Activated T-cell treated with anti-CD3 and anti-CD28 coated beads for 24 hours (primary cell): ENCODE measurements at regions not wholly inside any gene's neighbourhood (a gene's known extent, or its start where the extent isn't known, plus 50 kb on each side); places are given as distances from the start of the nearest gene placed in this dataset.

Source experiments
- DNase-seq: peaks from one replicate; pipeline ENCODE4 v3.0.0-alpha.2; 2020; ENCODE audit warnings: low read depth

DNA sequence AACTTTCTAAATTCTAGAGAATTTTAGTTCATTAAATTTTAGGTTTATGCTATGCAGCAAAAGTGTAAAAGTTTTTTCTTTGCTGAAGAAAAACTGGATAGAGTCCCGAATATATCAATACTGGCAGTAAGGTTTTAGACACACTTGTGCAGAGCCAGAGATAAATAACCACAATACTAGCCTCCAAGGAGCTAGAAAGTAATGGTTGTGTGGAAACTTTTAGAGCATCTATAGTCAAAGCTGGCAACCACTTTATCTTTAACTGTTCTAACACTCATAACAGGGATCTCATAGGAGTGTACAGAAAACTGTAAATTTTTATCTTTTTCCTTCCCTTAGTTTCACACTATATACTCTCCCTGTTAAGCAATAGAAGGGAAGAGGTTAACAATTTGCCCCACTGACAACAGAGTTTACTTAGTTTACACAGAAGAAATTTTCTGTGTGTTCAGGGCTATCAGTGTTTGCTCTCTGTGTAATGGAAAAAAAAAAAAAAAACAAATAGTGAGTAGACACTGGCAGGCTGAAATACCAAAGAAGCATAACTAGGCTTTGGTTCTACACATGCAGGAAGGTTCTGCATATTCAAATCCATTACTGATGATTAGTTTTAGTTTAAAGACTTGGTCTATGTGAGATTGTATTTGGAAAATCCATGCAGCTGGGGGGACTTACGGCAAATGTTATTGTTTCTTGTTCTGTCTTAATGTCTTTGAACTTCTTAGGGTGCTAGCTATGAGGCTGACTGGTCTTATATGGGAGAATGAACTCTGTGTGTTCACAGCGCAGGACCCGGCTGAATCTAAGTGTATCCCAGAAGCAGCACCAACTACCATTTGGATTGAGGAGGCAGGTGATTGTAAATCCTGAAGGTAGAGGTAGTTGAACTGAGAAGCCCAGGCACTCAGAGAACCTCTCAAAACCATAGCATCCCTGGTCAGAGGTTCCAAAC lies 187.6 kb downstream of the PCSK1 start:
- DNase-seq: no peak

DNA sequence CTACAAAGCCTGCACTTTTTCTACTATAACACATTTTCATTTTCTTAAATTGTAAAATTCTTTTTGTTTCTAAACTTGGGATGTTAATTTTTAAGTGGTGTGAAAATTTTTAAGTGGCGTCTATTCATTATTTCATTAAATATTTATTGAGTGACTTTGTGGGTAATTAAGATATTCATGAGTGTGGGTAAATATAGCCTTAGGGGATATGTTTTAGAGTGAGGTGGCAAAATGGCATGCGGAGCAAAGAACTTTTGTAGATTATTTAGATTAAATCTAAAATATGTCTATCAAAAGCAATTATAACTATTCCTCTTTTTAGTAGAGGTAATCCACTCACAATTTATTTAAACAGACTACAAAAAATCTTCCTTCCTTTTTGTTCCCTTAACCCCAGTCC lies 188.4 kb downstream of the PCSK1 start:
- no peak for DNase-seq

DNA sequence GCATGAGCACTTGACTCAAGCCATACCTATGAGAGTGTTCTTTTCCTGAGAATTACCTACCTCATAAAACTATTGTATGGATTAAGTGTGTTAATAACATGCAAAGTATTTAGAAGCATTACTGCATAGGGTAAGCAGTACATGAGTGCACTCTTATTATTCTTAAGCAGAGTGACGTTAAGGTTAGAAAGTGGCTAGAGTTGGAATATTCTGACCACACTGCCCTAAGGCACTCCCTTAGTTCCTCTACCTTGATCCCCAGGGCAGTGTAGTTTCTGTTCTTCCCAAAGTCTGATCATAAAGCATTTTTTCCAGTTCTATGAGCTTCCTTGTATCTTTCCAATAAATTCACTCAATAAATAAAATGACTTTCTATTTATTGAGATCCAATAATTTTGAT lies 189.2 kb downstream of the PCSK1 start:
- DNase-seq: no peak

DNA sequence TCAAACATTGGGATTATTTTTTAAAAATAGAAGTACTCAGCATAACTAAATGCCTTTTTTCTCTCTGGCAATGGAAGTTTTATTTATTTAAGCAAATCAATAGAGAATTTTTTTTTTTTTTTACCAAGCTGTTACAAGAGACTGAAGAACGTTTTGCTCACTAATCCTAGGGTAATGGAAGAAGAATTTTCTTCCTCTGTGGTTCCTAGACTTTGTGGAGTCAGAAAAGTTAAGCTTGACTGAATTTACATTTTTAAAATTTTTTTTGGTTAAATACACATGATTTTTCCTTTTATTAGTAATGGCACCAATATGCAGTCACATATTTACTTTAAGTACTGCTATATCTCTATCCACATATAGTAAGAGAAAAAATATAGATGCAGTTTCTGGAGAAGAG lies 189.8 kb downstream of the PCSK1 start:
- no peak for DNase-seq

DNA sequence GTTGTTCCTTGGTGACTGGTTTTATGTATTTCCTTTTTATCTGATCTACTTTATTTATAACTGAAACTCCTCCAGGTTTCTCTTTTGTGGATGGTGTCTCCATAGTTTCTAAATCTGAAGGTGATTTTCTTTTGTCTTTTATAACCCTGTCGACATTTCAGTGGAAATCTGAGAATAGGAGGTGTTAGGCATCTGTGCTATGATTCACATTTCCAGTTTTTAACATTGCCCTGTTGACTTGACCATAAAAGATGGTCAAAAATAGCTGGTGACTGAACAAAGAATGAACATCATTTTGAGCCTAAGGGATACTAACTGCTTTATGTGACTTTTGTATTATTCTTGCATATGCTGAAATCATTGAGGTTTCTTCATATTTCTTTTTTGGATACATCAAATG lies 190.5 kb downstream of the PCSK1 start:
- no peak for DNase-seq

DNA sequence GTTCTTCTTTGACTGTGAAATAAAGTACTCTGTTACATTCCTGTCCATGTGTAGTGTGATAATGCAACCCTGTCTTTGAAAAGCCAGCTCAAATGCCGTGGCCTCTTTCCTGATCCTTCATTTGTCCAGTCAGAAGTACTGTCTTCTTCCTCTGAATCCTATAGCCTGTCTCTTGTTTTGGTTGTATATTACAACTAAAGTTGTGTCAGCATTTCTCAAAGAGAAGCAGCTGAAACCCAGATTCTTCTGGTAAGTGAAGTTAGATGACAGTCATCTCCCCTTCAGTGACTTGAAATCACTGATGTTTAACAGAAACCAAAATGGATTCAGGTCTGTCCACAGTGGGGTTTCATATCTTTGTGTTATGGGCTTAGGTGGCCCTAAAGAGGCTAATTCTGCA lies 196.2 kb downstream of the PCSK1 start:
- no peak for DNase-seq

DNA sequence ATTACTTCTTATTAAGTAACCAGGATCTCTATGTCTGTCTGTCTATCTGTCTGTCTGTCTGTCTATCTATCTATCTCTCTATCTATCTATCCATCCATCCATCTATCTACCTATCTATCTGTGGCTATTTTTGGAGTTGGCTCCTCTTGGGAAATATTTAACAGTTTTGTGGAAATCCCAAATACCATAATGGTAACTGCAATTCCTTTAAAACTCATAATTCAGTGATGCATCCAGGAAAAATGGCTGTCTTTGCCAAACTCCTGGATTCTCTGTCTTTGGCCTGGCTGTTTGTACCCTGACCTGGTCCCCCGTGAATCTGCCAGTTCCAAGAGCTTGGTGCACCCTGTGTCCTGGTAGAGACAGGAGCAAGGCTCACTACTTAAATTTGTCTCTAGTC lies 197.0 kb downstream of the PCSK1 start:
- no peak for DNase-seq

DNA sequence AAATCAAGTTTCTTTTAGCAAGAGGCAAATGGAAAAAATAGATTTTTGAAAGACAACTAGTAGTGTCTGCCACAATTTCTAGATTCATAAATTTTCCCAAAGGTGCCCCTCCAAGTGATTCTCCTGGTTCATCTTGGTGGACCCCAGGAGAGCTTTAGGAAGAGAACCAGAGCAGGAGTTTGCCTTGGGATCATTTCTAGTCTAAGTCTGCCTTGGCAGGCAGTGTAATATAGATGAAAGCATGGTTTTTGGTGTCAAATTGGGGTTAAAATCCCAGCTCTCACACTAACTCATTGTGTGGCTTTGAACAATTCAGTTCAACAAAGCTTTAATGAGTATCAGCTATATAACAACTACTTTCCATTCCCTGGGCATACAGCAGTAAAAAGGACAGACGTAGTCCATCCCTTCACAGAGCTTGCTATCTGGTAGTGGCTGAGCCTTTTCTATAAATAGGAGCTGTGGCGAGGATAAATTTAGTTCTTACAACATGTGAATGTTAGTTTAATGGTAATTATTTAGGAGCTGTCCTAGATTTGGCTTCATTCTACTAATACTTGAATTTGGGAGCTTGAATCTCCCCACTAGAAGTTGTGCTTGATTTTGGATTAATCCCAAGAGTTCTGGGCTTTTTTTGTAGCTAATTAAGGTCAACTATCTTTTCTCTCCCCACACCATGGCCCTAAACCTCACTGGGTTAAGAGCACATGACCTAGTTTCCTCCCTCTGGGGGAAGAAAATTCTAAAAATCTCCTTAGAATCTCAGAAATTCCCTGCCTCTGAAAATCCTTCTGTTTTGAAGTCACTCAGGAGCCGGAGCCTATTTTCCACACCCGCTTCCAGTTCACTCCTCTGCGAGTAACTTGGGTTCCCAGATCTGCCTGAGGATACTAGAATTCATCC lies 197.8 kb downstream of the PCSK1 start:
- no peak for DNase-seq

DNA sequence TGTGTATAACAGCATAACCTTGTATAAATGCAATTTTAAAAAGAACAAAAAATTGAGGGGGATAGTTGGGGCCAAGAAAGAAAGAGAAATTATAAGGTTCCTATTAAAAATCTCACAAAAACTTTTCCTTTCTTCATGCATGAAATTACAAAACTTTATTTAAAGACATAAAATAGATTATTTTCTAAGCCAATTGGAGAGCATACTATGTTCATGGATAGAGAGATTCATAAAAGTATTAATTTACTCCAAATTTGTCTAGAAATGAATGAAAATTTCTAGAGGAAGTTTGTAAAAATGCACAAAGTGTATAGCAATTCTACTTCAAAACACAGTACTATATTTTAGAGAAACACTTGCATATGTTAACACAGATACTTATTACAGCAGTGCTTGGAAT lies 200.4 kb downstream of the PCSK1 start:
- DNase-seq: no peak

DNA sequence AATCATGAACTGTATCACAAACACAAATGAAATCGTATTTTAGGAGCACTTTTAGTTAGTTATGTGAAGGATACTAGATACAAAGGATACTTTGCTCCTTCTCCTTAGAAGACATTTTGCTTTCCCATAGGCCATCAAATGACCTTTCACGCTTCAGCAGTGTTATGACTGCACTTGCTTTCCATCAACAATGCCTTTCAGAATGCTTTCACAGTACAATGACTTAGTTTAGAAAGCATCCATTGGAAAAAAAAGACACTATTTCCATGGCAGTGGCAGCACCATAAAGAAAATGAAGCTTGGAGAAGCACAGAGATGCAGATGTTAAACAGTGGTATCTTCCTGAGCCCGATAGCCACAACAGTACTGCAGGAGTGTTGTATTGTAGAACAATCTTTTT lies 203.9 kb downstream of the PCSK1 start:
- DNase-seq: no peak

DNA sequence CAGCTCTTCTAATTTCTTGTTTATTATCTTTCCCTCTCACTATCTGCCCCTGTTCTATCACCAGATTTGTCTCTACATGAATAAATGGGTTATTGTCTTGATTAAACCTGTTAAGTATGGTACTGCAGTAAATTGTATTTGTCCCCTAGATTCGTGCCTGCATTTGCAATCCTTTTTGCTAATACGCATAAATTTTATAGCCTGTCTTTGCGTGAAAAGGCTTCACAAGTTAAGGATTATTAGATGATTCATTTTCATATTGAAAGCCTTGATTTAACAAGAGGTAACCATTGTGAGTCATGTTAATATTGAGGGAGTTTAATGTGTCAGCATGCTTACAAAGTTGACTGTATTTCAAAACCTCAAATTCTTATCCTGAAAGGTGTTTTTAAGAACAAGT lies 204.6 kb downstream of the PCSK1 start:
- DNase-seq: no peak

DNA sequence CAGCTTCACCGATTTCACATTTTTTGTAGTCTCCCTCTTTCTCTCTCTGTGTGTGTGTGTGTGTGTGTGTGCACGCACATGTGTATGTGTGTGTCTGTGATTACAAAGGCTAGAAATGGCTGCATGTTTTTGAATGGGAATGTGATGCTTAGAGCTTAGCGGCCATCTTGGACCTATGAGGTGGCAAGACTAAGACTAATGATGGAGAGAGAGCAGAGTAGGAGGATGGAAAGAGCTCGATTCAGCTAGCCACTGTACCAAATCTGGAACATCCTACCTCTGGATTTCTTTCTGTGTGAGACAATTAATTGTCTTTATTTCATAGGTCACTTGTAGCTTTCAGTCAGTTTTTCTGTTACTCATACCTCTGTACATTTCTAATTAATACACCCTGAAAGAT lies 205.1 kb downstream of the PCSK1 start:
- DNase-seq: no peak

DNA sequence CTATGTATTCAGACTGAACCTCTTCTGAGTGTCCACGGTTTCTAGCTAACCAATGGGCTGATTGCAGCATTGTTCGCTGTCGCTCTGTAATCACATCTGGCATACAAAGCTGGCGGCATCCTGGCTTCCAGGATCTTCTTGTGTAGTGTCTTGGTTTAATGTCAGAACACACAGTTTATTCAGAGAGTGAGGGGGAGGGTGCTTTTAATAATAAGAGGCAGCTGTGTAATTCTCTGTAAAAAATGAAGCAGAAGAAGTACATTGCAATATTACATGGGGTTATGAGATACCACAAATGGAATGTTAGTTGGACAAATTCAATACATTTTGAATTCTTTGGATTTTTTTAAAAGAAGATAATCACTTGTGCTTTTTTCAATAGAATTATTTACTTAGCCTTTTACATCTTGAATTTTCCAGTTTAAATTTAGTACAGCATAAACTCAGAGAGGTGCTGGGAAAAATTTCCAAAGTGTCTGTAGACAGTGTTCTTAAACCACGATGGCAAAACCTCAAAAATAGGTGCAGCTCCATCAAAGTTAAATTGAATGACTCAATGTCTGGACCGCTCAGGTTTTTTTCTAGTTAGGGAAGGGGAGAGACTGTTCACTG lies 206.0 kb downstream of the PCSK1 start:
- no peak for DNase-seq

DNA sequence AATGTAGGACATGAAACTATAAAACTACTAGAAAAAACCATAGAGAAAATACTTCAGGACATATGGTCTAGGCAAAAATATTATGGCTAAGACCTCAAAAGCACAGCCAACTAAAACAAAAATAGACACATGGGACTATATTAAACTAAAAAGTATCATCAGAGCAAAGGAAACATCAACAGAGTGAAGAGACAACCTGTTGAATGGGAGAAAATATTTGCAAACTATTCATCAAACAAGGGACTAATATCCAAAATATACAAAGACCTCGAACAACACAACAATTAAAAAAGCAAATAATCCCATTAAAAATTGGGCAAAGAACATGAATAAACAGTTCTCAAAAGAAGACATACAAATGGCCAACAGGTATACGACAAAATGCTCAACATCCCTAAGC lies 210.9 kb downstream of the PCSK1 start:
- no peak for DNase-seq

DNA sequence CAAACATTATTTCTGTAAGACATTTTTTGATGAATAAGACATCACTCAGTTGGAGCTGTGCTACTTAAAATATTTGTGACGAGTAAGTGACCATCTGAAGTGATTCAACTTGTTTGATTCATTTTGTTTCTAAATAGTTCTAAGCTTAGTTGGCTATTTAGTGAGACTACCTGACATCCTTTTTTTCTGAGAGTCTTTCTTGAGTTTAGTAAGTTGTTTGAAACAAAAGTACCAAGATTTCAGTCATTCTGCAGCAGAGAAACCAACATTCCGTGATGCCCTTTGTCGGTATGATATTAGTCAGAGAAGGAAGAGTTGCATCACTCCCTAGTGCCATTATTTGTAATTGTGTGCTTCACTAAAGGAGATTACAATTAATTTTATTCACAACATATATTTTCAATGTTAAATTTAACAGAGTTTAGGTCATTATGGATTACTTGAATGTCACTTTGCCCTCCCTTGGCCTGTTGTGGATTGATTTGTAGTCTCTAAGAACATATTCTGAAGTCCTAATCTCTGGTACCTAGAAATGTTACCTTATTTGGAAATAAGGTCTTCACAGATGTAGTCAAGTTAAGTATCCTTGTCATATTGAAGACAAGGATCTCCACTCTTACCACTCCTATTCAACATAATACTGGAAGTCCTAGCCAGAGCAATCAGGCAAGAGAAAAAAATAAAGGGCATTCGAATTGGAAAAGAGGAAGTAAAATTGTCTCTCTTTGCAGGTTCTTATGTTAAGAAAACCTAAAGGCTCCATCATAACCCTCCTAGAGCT lies 212.2 kb downstream of the PCSK1 start:
- DNase-seq: no peak

DNA sequence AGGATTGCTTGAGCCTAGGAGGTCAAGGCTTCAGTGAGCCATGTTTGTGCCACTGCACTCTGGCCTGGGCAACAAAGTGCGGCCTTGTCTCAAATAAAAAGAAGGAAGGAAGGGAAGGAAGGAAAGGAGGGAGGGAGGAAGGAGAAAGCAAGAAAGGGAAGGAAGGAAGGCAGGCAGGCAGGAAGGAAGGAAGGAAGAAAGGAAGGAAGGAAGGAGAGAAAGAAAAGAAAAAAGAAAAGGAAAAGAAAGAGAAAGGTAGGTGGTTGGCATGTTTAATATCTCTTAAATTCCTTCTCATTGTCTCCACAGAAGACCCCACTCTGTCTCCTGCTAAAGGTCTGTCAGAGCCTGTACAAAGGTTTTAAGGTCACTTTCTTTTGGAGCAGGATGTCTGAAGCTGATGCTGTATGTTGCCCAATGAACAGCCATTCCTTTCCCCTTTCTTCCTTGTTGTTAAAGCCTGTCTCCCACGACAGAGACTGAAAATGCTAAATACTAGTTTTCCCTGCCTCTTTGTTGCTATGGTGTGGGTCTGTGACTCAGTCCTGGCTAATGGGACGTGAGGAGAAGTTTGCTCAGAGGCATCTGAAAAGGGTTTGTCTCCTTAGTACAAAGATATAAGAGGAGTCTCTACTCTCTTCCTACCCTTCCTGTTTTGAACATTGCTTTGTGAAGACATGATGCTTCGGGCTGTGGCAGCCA lies 213.3 kb downstream of the PCSK1 start:
- DNase-seq: no peak

DNA sequence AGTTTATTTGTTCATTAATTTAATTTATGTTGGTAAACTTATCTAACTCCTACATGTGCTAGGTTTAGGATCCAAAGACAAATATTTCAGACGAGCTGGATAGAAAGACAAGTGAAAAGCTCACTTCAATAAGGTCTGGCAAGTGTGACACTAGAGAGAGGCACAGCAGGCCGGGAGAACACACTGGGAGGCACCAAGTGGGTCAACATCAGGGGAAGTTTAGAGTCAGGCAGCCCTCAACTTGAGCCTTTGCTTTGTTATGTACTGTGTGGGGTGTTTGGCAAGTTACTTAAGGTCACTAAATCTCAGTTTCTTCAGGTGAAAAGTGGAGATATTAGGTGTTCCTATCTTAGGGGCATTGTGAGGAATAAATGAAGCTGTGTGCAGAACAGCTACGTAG lies 214.4 kb downstream of the PCSK1 start:
- no peak for DNase-seq

DNA sequence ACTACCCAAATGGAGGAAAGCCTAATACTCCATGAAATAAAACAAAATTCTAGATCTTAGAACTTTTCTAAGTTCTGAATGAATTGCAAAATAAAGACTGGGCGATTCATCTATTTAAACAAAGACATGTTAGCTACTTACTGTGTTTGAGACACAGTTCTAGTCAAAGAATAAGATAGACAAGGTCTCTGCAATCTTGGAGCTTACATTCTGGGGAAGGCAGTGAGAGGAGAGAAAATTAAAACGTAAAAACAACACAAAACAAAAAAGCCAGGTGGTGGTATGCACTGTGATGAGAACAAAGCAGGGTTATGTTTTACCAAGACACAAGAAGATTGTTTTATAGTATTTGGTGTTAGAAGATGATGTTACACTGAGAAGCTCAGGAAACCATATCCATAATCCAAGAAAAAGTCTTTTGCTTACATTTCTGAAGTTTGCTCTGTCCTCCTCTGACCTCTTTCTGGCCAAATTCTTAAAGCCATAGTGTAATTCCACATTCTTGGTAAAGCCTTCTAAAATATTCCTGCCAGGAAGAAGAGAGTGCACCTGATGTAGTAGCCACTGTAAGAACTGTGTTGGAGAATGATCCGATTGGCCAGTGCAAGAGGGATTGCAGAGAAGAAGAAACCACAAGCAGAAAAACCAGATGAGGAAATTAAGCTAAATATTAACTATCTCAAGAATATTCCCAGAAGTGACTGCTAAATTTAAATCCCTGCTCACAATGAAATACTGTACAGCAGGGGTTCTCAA lies 218.4 kb downstream of the PCSK1 start:
- no peak for DNase-seq

DNA sequence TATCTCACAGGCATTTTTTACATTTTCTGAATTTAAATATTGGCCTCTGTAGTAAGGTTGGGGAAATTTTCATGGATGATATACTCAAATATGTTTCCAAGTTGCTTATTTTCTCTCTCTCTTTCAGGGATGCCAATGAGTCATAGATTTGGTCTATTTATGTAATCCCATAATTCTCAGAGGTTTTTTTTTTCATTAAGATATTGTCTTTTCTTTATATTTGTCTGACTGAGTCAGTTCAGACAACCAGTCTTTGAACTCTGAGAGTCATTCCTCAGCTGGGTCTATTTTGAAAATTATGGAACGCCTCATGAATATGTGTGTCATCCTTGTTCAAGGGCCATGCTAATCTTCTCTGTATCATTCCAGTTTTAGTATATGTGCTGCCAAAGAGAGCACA lies 223.2 kb downstream of the PCSK1 start:
- no peak for DNase-seq

DNA sequence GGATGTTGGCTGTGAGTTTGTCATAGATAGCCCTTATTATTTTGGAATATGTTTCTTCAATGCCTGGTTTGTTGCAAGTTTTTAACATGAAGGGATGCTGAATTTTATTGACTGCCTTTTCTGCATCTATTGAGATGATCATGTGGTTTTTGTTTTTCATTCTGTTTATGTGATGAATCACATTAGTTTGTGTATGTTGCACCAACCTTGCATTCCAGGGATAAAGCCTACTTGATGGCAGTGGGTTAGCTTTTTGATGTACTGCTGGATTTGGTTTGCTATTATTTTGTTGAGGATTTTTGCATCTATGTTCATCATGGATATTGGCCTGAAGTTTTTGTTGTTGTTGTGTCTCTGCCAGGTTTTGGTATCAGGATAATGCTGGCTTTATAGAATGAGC lies 225.6 kb downstream of the PCSK1 start:
- no peak for DNase-seq

DNA sequence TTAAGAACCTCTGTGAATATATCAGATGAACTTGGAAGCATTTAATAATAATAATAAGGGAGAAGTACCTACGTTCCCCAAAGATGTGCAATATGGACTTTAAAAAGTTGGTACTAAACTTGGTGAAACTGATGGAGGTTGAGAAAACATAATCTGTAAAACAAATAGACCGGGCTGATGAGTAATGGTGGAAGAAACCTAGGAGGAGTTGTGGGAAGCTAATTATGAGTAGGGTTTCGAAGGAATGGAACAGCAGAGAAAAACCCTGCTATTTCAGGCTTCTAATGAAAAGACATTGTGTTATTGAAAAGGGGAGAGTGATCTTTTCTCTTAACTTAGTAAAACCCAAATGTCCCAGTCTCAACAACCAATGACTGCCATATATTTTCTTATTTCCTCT lies 229.3 kb downstream of the PCSK1 start:
- no peak for DNase-seq
